Right ventricle myocardium superior (tissue), 1 donor: ENCODE measurements at regions not wholly inside any gene's neighbourhood (a gene's known extent, or its start where the extent isn't known, plus 50 kb on each side); places are given as distances from the start of the nearest gene placed in this dataset.

ENCODE experiments used
- ATAC-seq: fragments of 200-7000 bp; cut with Tn5 transposase; one replicate; pipeline ENCODE4 v1.9.1; 2020; ENCODE audit warnings: mild to moderate bottlenecking; ENCODE audit not compliant: poor library complexity
- DNase-seq: peaks from one replicate; pipeline ENCODE4 v3.0.0-alpha.2; 2020
- intact Hi-C: fragments of 100-400 bp; cut with DNase I; formaldehyde crosslinking; loops from one replicate; pipeline ENCODE4 v1.11.2; 2022
- donor health status: DM: no; HTN: yes; CAD: no; lungs with severe emphysema.

DNA sequence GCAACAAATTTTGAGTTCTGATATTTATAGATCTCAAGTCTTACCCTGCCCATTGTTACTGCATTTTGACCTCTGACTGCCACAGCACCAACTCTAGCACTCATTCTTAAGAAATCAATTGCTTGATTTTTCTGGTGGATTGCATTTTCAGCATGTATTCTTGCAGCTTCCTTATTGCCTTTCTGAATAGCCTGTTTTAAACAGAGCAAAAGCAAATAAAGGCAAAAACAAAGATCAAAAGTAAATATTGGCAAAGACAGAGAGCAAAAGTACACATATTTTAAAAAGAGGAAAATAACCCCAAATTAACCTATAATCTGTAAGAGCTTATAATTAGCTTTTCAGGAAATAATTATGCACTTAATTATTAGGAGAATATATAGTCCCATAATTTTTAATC is 129.4 kb upstream of the TENT5D start:
- no peak for ATAC-seq
- intact Hi-C loops = no loop called here
- no peak for DNase-seq

DNA sequence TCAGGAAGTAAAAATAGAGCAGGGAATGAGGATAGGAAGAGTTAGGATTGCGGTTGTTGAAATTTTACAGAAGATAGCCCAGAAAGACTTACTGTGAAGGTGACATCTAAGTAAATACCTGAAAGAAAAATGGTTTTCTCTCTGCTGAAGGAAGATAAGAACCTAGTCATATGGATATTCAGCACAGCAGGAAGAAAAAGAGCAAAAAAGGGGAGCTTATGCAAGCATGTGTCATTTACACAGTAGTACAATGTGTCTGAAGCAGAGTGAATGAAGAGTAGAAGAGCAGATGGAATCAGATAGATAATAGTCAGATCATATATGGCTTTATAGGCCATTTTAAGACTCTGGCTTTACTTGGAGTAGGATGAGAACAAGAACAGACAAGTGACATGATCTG is 126.9 kb upstream of the TENT5D start:
- no peak for DNase-seq
- no peak for ATAC-seq

DNA sequence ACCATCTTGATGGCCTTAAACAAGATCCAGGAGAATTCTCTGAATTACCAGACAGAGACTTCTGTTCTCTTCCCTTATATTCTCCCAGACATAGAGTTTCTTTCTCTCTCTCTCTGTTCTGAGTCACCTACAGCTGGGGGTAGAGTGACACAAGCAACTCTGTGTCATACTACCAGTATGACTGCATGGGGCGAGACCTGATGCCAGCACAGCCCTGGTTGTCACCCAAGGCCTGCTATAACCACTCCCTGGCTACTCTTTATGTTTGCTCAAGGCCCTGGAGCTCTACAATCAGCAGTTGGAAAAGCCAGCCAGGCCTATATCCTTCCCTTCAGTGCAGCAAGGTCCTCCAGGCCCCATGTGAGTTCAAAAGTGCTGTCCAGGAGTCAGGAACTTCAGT is 114.2 kb upstream of the TENT5D start:
- ATAC-seq (no peak), DNase-seq (no peak)
- intact Hi-C loops = no loop called here

More for the DNA sequence above, 126.9 kb upstream of the TENT5D start:
- intact Hi-C loops = no loop called here

DNA sequence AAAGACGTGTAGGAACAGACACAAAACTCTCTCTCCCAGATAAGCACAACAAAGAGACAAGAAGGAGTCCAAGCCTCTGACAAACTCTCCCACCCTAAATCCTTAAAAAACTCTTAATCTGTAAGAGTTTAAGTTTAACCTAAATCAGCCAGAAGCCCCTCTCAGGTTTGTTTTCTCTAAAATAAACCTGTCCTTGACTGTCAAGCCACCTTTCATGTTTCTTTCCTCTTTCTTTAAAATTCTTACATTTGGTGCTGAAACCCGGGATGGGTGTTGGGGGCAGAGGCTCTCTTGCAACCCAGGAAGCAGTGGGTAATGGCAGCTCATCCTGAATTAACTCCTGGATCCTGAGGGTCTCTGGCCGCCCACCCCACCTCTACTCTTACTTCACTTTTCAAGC is 107.8 kb upstream of the TENT5D start:
- intact Hi-C loops = no loop called here
- DNase-seq (no peak), ATAC-seq (no peak)

DNA sequence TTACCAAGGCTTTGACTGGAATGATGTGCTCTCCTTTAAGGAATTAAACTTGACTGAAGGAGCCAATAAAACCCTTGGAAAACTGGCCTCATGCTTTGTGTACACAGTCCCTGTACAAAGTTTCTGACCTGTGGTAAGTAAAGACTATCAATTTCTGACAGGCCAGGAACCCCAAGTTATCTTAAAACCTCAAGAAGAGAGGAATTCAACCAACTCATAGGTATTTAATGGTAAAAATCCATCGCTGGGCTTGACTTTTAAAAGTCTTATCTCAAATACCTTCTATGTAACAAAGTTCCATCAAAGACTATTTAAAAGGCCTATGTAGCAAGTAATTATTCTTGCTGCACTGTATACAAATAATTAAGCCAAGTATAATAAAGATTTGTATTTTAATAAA is 103.7 kb upstream of the TENT5D start:
- ATAC-seq (no peak), DNase-seq (no peak)
- intact Hi-C loops = no loop called here

DNA sequence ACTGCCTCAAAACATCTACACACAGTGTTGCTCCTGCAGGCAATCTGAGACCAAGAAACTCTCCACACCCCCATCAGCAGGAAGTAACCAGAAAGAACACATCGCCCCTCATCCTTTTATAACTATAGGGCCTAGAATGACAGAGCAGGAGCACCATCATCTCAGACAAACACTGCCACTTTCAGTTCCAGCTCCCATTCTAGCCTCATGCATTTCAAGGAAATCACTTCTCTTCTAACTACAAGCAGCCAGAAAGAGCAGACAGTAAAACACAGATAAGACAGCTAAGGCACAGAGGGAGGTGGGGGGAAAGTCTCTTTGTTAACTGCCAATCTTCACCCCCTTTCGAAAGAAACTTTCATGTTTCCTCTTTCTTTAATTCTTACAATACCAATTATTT is 102.6 kb upstream of the TENT5D start:
- intact Hi-C loops = no loop called here
- no peak for DNase-seq
- no peak for ATAC-seq

DNA sequence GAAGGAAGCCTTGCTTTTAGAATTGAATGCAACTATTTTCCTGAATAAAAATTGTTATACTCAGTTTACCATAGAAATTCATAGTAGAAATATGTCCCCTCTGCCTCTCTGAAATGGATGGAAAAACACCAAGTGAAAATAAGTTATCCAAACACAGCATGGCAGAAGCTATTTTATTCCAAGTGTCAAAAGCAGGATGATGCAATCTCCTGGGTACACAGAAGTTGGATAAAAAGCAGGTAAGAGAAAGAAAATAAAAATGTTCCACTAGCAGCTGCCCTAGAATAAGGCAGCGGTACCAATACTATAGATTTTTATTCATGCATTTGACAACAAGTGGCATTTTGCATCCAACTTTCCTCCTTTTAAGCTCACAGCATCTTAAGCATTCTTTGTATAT is 89.0 kb upstream of the TENT5D start:
- ATAC-seq (no peak), DNase-seq (no peak)
- intact Hi-C loops = no loop called here

DNA sequence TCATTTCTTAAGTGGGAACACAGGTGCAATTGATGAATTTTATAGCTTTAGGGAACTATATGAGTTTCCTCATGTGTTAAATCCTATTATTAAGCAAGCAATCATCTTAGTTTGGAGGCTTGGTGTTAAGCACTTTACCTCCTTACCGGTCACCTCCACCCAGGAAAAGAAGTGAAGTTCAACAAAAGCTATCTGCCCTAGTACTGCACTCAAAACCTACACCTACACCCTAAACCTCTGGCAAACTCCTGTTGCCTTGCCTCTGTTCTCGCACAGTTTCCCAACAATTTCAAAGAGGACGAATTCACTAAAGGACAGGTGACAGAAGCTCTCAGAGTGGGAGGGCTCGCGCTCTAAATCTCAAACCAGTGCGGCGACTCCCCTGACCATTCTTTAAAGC is 85.7 kb upstream of the TENT5D start:
- DNase-seq (no peak), ATAC-seq (no peak)
- intact Hi-C loops = no loop called here

DNA sequence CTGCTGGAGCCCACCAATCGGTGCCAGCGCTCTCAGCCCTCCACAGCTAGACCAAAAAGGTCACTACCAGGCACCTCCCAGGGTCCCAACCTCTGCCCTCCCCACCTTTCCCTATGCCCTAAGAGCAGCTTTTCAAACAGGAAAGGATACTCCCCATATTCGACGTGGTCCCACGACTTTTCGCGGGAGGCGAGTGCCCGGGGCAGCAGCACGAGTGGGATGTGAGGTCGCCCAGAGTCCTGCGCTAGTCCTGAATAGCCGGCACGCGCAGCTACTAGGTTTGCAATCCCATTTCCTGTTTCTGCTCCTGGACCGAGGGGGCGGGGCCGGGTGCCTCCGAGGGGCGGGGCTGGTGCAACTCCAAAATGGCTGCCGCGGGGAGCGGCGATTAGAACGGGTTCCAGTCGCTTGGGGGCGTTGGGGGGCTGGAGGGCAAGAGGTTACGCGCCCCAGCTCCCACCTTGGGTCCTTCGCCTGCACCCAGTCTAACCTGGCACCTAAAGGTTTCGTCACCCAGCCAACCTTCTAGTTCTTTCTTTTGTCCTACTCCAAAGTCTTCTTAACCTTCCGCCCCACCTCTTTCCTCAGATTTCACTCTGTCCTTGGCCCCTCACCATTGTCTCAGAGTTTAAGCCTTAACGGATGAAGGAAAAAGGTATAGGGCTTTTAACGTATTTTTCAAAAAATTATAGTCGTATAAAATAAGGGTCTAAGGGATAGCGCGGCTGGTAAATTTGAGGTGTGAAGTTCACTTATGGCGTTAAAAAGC is 85.0 kb upstream of the TENT5D start:
- DNase-seq (peak; percentile 61), ATAC-seq (no peak)
- intact Hi-C loops = no loop called here

DNA sequence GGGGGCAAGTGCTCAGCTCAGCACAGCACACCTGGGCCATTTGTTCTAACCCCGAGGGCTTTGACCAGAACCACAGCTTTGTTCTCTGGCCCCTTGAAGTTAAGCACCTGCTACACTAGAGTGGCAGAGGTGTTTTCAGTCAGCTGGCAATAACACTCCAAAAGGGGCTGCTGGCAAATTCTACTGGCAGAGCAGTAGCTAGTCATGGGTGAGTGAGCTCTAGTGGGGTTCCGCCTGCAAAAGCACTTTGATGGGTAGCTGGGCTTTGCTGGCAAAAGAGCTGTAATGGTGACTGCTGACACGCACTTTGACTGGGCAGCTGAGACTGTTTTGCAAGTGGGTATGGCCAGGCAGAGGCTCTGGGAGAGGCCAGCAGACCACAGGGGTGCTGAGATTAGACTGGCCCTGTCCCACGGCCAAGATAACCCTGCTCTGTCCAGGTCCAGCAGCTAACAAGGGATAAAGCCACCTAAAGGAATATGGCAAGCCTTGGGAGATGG is 65.2 kb upstream of the TENT5D start:
- intact Hi-C loops = no loop called here
- ATAC-seq (no peak), DNase-seq (no peak)
